BJ (cell line): ENCODE measurements at regions not wholly inside any gene's neighbourhood (a gene's known extent, or its start where the extent isn't known, plus 50 kb on each side); places are given as distances from the start of the nearest gene placed in this dataset.
A peak's percentile ranks its signal among the peaks of the same experiment; 100 is the strongest.

Source experiments
- CTCF ChIA-PET: fragments of 350-600 bp; formaldehyde crosslinking; extraction: SDS; loops from one replicate; lab custom pipeline; 2021; ENCODE audit warnings: antibody characterized with exemption, inconsistent platforms; lab: Yijun Ruan, JAX
- POLR2A ChIA-PET: fragments of 300-600 bp; sonication (Branson Sonifier 250); formaldehyde crosslinking; extraction: SDS; loops from one replicate; lab custom pipeline; 2021; ENCODE audit warnings: antibody characterized with exemption; lab: Charles Lee
- DNase-seq: peaks from one replicate; pipeline ENCODE4 v3.0.0-alpha.2; 2011; ENCODE audit warnings: low read depth
- H3K27me3 ChIP-seq: 2 replicates; pipeline ENCODE4 v1.6.0; 2011; ENCODE audit warnings: low read length; ENCODE audit not compliant: control insufficient read depth, insufficient read depth
- H3K36me3 ChIP-seq: 2 replicates; pipeline ENCODE4 v1.5.1; 2011; ENCODE audit warnings: low read length; ENCODE audit not compliant: control insufficient read depth, insufficient read depth
- H3K4me3 ChIP-seq: 2 replicates; pipeline ENCODE4 v1.5.1; 2011; ENCODE audit warnings: low read depth, mild to moderate bottlenecking, control low read depth, low read length
- TF ChIP-seq, protein P1 (sequence below): IDR thresholded peaks from 2 replicates; pipeline ENCODE4 v1.5.1; 2011; ENCODE audit warnings: low read depth, mild to moderate bottlenecking, control low read depth, inconsistent platforms, low read length, moderate library complexity; ENCODE audit not compliant: insufficient read depth

DNA sequence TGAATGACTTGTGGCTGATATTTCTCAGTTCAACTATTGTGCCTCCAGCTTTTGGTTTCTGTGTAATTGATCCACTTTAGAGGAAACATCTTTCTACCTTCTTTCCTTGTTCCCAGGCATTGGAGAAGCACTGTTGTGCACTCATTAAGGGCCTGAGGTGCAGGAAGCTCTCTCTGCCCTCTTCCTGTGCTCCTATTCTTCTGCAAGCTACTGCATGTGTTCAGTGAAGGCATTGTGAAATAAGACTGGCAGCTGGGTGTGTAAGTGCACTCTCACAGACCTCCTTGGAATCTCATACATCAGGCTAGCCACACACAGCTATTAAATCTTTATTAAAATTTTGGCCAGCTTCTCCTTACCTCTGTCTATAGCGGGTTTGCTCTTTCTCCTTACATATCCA is 177.8 kb downstream of the OGFRL1 start:
- Histone ChIP-seq H3K4me3 (no peak overlapping the region), H3K36me3 (no peaks in the 10 kb centered on the region), H3K27me3 (no peaks in the 10 kb centered on the region)
- no peak for DNase-seq
- TF ChIP-seq, protein P1, sequence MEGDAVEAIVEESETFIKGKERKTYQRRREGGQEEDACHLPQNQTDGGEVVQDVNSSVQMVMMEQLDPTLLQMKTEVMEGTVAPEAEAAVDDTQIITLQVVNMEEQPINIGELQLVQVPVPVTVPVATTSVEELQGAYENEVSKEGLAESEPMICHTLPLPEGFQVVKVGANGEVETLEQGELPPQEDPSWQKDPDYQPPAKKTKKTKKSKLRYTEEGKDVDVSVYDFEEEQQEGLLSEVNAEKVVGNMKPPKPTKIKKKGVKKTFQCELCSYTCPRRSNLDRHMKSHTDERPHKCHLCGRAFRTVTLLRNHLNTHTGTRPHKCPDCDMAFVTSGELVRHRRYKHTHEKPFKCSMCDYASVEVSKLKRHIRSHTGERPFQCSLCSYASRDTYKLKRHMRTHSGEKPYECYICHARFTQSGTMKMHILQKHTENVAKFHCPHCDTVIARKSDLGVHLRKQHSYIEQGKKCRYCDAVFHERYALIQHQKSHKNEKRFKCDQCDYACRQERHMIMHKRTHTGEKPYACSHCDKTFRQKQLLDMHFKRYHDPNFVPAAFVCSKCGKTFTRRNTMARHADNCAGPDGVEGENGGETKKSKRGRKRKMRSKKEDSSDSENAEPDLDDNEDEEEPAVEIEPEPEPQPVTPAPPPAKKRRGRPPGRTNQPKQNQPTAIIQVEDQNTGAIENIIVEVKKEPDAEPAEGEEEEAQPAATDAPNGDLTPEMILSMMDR: no peak
- CTCF ChIA-PET: interaction anchor here (1.1 kb wide), 1 partner anchor 11 kb away, joined by 3 read pairs; no protein-coding TSS in a partner anchor
- POLR2A ChIA-PET: interaction anchor here (0.6 kb wide), 1 partner anchor 938 kb away, joined by 3 read pairs; no protein-coding TSS in a partner anchor

DNA sequence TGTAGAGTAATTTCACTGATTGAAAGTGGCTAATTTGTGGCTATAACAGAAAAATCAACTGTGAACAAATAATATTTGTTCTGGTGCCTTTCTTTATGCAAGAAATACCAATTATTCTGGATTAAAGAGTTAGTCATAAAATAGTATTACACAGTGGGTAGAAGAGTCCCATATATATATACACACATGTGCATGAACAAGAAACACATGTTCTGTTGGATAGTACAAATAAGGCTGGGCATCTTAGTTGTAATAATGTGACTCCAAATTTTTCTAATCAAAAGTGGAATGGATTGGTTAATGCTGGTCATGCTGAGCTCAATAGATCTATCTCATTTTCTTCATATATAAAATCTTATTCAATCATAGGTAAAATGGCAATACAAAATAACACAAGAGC is 179.4 kb downstream of the OGFRL1 start:
- no peak for DNase-seq
- Histone ChIP-seq H3K4me3 (no peak overlapping the region), H3K27me3 (no peaks in the 10 kb centered on the region), H3K36me3 (no peaks in the 10 kb centered on the region)
- TF ChIP-seq, protein P1: no peak
- ChIA-PET POLR2A (no interaction called here), CTCF (interaction anchor here (0.6 to 1.3 kb wide), 3 partner anchors 14 to 51 kb away, joined by 4 to 5 read pairs (median 5); no protein-coding TSS in a partner anchor)

DNA sequence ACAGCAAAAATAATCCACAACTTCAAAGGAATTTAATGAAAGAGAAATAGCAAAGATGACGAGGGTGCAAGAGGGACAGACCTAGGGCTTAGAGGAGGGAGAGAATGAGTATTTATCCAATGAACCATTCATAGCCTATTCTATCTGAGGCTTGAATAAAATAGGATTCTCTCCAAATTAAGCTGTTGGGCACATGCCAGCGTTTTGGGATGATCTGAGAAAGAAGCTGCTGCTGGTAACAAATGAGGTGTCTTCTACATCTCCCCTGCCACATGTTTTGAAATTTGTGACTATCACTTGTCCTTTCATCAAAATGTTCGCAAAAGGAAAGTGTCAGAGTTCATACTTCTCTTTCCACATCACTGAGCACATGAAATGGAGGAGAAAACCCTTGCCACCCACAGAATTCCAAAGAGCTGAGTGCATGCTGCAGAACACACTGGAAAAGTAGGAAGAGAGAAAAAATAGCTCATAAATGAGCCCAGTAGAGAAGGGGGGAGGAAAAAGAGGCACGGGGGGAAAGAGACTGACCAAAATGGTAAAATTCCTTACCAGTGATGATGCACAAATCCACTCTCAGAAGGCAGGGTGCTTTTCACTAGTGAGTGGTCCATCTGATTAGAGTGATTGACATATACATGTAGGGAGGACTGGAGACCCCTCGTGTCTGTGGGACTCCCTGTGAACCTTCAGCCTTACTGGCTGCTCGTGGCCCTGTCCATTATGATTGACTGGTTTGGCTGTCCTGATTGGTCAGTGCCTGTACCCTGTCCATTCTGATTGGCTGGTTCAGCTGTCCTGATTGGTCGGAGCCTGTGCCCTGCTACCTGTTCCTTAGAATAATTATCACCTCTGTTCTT is 180.5 kb downstream of the OGFRL1 start:
- POLR2A ChIA-PET: interaction anchor here (0.6 to 1.0 kb wide), 4 partner anchors 10 to 1316 kb away, joined by 3 to 12 read pairs (median 9); no protein-coding TSS in a partner anchor
- H3K4me3 ChIP-seq: peak overlapping the region; percentile 23
- CTCF ChIA-PET: interaction anchor here (0.6 to 1.8 kb wide), 8 partner anchors 9 to 332 kb away, joined by 3 to 10 read pairs (median 4); no protein-coding TSS in a partner anchor
- H3K36me3 ChIP-seq: no peaks in the 10 kb centered on the region
- TF ChIP-seq, protein P1: no peak
- DNase-seq: peak; percentile 89
- H3K27me3 ChIP-seq: no peaks in the 10 kb centered on the region

DNA sequence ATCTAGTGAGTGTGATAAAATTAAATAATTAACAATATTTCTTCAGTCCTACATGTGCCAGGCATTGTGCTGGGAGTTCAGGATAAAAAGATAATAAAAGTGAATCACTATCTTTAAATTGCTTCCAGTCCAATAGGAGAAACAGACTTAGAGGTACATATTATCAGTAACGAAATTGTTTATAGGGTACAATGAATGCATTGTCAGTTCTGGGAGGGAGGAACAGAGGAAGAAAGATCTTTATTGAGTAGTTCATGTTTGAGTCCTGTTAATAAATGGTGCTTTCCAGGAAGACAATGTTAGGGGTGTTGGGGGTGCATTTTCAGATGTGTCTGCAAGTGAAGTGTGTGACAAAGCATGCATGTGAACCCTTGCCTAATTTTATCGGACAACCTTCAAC is 183.1 kb downstream of the OGFRL1 start:
- Histone ChIP-seq H3K36me3 (no peaks in the 10 kb centered on the region), H3K27me3 (no peaks in the 10 kb centered on the region), H3K4me3 (no peak overlapping the region)
- DNase-seq: no peak
- POLR2A ChIA-PET: no interaction called here
- TF ChIP-seq, protein P1: no peak
- CTCF ChIA-PET: no interaction called here

DNA sequence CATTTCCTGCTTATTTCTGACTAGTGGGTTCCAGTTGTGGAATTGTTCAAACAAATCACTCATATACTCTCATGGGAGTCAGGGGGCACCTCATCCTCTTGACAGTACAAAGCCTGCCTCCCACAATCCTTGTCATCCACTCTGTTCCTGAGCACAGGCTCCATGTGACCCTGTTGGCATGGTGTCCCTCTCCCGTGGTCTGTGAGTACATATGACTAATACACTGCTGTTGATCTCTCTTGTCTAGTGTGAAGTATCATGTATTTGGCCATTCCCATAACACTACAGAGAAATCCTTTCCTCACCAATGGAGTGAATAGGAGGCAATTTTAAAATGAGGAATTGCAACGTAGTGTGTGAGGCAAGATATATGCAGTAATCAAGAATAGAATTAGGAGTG is 185.3 kb downstream of the OGFRL1 start:
- ChIA-PET CTCF (no interaction called here), POLR2A (no interaction called here)
- DNase-seq: peak; percentile 44
- Histone ChIP-seq H3K4me3 (no peak overlapping the region), H3K27me3 (no peaks in the 10 kb centered on the region), H3K36me3 (no peaks in the 10 kb centered on the region)
- TF ChIP-seq, protein P1: no peak
